Naive B cell (primary cell): ENCODE measurements at regions not wholly inside any gene's neighbourhood (a gene's known extent, or its start where the extent isn't known, plus 50 kb on each side); places are given as distances from the start of the nearest gene placed in this dataset.

Experiments
- ATAC-seq, 2 donors: fragments of 150-1000 bp; cut with Tn5 transposase; 2 replicates each; pipeline ENCODE4 v1.10.0; 2021; ENCODE audit warnings: low read depth in 2 of 2, mild to moderate bottlenecking in 2 of 2, moderate library complexity in 2 of 2
- DNase-seq: peaks from one replicate; pipeline ENCODE4 v3.0.0; 2022
- H3K27ac Mint-ChIP-seq, 6 donors: one replicate each; pipeline ENCODE4 v1.8.0; 2020 to 2022; ENCODE audit warnings: mild to moderate bottlenecking in 6 of 6, mixed read lengths in 6 of 6, moderate library complexity in 5 of 6, inconsistent platforms in 2 of 6
- H3K27me3 Mint-ChIP-seq, 3 donors: one replicate each; pipeline ENCODE4 v1.8.0; 2021 to 2022; ENCODE audit warnings: mixed read lengths in 3 of 3, mild to moderate bottlenecking in 1 of 3
- H3K36me3 Mint-ChIP-seq, 2 donors: one replicate each; pipeline ENCODE4 v1.8.0; 2020 to 2022; ENCODE audit warnings: mixed read lengths in 2 of 2, inconsistent platforms in 1 of 2, mild to moderate bottlenecking in 1 of 2
- H3K4me1 Mint-ChIP-seq, 3 donors: one replicate each; pipeline ENCODE4 v1.8.0; 2020 to 2022; ENCODE audit warnings: mixed read lengths in 3 of 3, inconsistent platforms in 1 of 3, mild to moderate bottlenecking in 1 of 3, moderate library complexity in 1 of 3
- H3K4me3 Mint-ChIP-seq, 8 donors: one replicate each; pipeline ENCODE4 v1.8.0; 2020 to 2022; ENCODE audit warnings: mild to moderate bottlenecking in 8 of 8, mixed read lengths in 8 of 8, moderate library complexity in 8 of 8, inconsistent platforms in 2 of 8
- H3K9me3 Mint-ChIP-seq, 7 donors: one replicate each; pipeline ENCODE4 v1.8.0; 2020 to 2022; ENCODE audit warnings: mixed read lengths in 7 of 7, mild to moderate bottlenecking in 5 of 7, inconsistent platforms in 2 of 7, moderate library complexity in 1 of 7

GRCh38 chr14:76927971-76928700 lies 100.4 kb downstream of the IRF2BPL start:
- H3K9me3 Mint-ChIP-seq: no peaks in the 10 kb centered on the region
- DNase-seq (no peak), ATAC-seq (no peak)
- H3K27ac Mint-ChIP-seq: peak overlapping the region in 1 of 6 donors; percentile 65
- peaks cover 8 to 22% (median 12%) of the 10 kb centered on the region in 3 donors for H3K27me3 Mint-ChIP-seq
- peaks cover 31 to 35% (median 32%) of the 10 kb centered on the region in 3 donors for H3K4me1 Mint-ChIP-seq
- H3K4me3 Mint-ChIP-seq: no peak overlapping the region
- no peaks in the 10 kb centered on the region for H3K36me3 Mint-ChIP-seq

- Mint-ChIP-seq H3K27me3 (peaks cover 23 to 26% (median 23%) of the 10 kb centered on the region in 3 donors), H3K4me3 (peak overlapping the region in 7 of 8 donors; percentile 27 to 81 (median 77)), H3K4me1 (peaks cover 32 to 37% (median 35%) of the 10 kb centered on the region in 3 donors), H3K9me3 (no peaks in the 10 kb centered on the region), H3K36me3 (no peaks in the 10 kb centered on the region), H3K27ac (peak overlapping the region; percentile 21 to 92 (median 77))
- ATAC-seq (peak; percentile 84 to 90), DNase-seq (peak; percentile 58)
These were observed 100.5 kb downstream of the LRRC74A start for GRCh38 chr14:76926521-76927251.

DNA sequence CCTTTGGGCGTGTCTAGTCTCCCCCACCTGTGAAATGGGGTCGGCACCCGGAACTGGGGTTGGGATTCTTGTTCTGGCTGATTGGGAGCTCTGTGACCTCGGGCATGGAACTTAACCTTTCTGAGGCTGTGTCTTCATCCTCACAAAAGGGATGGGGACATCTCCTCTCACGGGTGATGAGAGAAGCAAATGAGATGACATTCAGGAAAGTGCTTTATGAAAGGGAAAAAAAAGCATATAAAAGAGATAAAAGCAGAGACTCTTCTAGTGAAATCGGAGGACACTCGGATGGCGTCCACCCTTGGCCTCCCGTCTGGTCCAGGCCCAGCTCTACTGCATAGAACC lies 98.9 kb downstream of the LRRC74A start:
- ATAC-seq: no peak
- no peak overlapping the region for H3K4me3 Mint-ChIP-seq

DNA sequence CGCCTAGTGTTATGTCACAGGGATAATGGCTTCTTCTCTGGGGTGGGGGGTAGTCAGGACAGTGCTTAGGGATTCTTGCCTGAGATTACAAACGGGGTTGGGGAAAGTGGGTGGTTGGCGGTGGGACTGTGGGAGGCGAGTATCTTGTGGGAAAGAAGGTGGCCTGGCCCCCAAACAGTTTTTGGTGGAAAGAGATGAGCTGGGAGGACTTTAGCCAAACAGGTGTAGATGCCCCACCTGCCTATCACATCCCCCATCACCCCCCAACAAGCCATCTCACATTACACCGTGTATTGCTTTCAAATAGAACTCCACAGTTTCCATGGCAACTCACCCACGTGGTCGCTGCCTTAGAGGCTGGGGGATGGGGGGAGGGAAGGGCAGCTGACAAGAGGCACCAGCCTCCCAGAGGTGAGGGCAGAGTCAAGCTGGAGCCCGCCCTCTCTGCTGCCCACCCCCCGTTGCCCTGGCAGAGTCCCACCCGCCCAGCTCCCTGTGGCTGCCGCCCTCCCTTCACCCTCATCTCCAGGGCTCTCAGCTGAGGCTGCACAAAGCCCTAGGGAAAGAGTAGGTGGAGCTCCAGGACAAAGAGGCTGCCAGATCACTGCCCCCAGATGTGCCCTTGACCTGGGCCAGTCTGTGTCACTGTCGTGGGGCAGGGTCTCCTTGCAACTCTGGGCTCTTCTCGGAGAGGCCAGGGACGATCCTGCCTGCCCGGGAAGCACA lies 98.3 kb downstream of the LRRC74A start:
- peak overlapping the region in 5 of 6 donors; percentile 56 to 86 (median 84) for H3K27ac Mint-ChIP-seq
- ATAC-seq (peak; percentile 14 to 41), DNase-seq (no peak)
- H3K4me1 Mint-ChIP-seq: peaks cover 32 to 40% (median 39%) of the 10 kb centered on the region in 3 donors
- H3K27me3 Mint-ChIP-seq: peaks cover 33 to 47% (median 43%) of the 10 kb centered on the region in 3 donors
- H3K4me3 Mint-ChIP-seq: peak overlapping the region in 1 of 8 donors; percentile 52
- H3K9me3 Mint-ChIP-seq: no peaks in the 10 kb centered on the region
- H3K36me3 Mint-ChIP-seq: no peaks in the 10 kb centered on the region

More for the DNA sequence above, 98.9 kb downstream of the LRRC74A start:
- no peak for DNase-seq
- H3K9me3 Mint-ChIP-seq: no peaks in the 10 kb centered on the region
- peaks cover 34 to 41% (median 39%) of the 10 kb centered on the region in 3 donors for H3K27me3 Mint-ChIP-seq
- peak overlapping the region in 3 of 6 donors; percentile 59 to 86 (median 84) for H3K27ac Mint-ChIP-seq
- H3K36me3 Mint-ChIP-seq: no peaks in the 10 kb centered on the region
- H3K4me1 Mint-ChIP-seq: peaks cover 35 to 40% (median 40%) of the 10 kb centered on the region in 3 donors

- Mint-ChIP-seq H3K4me3 (no peak overlapping the region), H3K4me1 (peaks cover 38 to 39% (median 38%) of the 10 kb centered on the region in 3 donors), H3K9me3 (no peaks in the 10 kb centered on the region), H3K27me3 (peaks cover 33 to 52% (median 43%) of the 10 kb centered on the region in 3 donors), H3K36me3 (no peaks in the 10 kb centered on the region), H3K27ac (peak overlapping the region in 3 of 6 donors; percentile 32 to 86 (median 85))
- no peak for DNase-seq
- no peak for ATAC-seq
These were observed 97.5 kb downstream of the LRRC74A start for GRCh38 chr14:76923431-76924370.

DNA sequence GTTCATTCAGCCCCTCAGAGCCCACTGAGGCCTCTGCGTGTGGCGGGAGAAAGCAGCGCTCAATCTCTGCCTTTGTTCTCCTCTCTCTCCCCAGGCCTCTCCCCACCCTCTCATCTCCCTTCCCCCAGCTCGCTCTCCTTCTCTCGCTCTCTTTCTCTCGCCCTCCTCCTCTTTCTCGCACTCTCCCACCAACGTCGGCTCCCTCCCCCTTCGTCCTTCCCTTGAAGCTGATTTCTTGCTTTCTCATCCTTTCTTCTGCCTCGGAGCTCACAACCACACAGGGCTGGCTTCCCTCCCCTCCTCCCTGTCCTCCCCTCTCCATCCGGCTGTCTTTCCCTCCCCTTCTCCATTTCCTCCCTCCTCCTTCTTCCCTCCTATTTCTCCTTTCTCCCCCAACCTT lies 96.4 kb downstream of the LRRC74A start:
- no peaks in the 10 kb centered on the region for H3K36me3 Mint-ChIP-seq
- H3K27ac Mint-ChIP-seq: peak overlapping the region in 2 of 6 donors; percentile 14 to 31
- ATAC-seq: no peak
- H3K4me1 Mint-ChIP-seq: peaks cover 41 to 48% (median 48%) of the 10 kb centered on the region in 3 donors
- no peaks in the 10 kb centered on the region for H3K9me3 Mint-ChIP-seq
- H3K27me3 Mint-ChIP-seq: peaks cover 33 to 63% (median 43%) of the 10 kb centered on the region in 3 donors
- no peak for DNase-seq
- no peak overlapping the region for H3K4me3 Mint-ChIP-seq

GRCh38 chr14:76922092-76922491 lies 95.9 kb downstream of the LRRC74A start:
- no peak overlapping the region for H3K4me3 Mint-ChIP-seq
- H3K36me3 Mint-ChIP-seq: no peaks in the 10 kb centered on the region
- no peaks in the 10 kb centered on the region for H3K9me3 Mint-ChIP-seq
- H3K27me3 Mint-ChIP-seq: peaks cover 30 to 64% (median 43%) of the 10 kb centered on the region in 3 donors
- ATAC-seq (no peak), DNase-seq (no peak)
- peaks cover 37 to 49% (median 45%) of the 10 kb centered on the region in 3 donors for H3K4me1 Mint-ChIP-seq
- H3K27ac Mint-ChIP-seq: peak overlapping the region in 2 of 6 donors; percentile 31 to 88

DNA sequence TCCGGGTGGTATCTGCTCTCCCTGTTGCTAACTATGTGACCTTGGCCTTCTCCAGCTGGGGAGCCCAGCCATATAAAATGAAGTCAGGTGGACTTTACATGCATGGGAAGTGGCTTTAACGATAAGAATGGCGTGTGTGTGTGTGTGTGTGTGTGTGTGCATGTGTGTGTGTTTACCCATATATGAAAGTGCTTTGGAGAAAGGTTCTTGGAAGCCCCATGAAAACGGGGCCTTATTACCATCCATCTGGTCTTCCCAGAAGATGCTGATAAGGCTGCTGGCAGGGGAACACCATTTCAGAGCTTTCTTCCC lies 94.8 kb downstream of the LRRC74A start:
- DNase-seq (no peak), ATAC-seq (no peak)
- Mint-ChIP-seq H3K27ac (peak overlapping the region in 2 of 6 donors; percentile 6 to 90), H3K36me3 (no peaks in the 10 kb centered on the region), H3K4me1 (peaks cover 28 to 38% (median 35%) of the 10 kb centered on the region in 3 donors), H3K27me3 (peaks cover 25 to 64% (median 43%) of the 10 kb centered on the region in 3 donors), H3K9me3 (no peaks in the 10 kb centered on the region), H3K4me3 (peak overlapping the region in 1 of 8 donors; percentile 41)

DNA sequence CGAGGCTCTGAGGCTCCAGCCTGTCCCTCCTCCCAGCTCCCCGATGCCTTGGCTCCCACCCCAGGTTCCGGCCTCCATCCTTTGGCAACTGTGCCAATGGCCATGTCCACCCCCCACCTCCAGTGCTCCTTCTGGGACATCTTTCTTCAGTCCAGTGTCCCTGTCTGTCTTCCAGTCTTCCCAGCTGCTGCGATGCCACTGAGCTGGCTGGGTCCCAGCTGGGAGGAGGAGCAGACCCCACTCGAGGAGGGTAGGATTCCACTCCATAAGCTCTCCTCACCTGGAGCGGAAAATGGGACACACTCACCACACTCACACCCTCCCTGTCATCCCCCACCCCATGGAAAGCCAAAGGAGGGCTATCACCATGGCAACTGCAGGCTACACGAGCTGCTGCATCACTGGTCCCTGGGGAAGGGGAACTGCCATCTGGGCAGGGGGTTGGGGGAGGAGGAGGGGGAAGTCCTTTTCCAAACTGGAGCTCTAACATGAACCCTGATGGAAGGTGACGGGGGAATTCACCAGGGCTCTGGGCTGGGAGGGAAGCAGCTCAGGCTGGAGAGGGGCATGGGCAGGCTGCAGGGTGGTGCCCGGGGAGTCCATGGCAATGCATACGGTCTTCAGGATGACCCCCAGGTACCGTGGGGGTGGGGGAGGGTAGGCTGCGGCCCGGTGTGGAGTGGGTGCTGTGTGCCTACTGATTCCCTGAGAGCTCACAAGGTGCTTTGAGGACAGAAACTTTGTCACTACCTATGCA lies 94.3 kb downstream of the LRRC74A start:
- peaks cover 28 to 33% (median 30%) of the 10 kb centered on the region in 3 donors for H3K4me1 Mint-ChIP-seq
- H3K9me3 Mint-ChIP-seq: no peaks in the 10 kb centered on the region
- ATAC-seq: no peak
- DNase-seq: no peak
- H3K36me3 Mint-ChIP-seq: no peaks in the 10 kb centered on the region
- H3K27me3 Mint-ChIP-seq: peaks cover 25 to 64% (median 43%) of the 10 kb centered on the region in 3 donors
- H3K4me3 Mint-ChIP-seq: peak overlapping the region in 3 of 8 donors; percentile 39 to 65 (median 47)
- peak overlapping the region in 5 of 6 donors; percentile 65 to 90 (median 76) for H3K27ac Mint-ChIP-seq

DNA sequence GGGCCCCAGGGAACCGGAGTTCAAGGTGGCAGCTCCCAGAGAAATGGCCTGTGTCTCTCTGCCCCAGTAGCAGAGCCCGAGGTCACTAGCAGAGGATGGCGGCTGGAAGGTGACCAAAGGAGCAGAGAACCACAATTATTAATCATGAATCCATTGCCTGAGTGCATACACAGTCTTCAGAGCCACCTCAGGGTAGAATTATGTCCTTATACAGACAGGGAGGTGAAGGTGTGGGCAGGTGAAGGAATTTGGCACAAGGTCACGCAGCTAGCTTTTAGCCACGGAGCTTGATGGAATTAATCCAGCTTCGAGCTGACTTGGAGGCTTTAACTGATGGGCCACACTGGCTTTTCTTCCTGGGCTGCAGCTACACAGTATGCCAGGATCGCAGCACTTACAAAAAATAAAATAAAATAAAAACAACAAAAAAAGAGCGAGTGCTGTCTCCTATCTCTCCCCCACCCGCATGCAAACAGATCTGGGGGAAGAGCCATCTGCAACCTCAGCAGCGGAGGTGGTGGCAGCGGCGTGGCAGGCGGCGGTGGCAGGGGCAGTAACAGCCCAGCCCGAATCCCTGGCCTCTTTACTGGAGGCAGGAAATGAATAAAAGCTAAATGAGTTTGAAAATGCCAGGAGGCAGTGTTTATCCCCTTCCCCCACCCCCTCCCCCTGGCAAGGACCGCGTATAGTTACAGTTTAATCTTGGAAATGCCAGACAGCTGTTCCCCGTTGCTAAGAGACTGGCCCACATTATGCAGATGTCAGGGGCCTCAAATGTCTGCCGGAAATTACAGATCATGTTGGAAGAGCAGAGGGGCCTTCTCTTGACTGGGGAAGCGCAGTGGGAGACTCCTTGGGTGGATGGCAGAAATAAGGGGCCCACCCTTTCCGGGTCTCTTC lies 93.5 kb downstream of the LRRC74A start:
- H3K36me3 Mint-ChIP-seq: no peaks in the 10 kb centered on the region
- peaks cover 20 to 64% (median 43%) of the 10 kb centered on the region in 3 donors for H3K27me3 Mint-ChIP-seq
- peak; percentile 50 to 70 for ATAC-seq
- peak overlapping the region in 5 of 8 donors; percentile 30 to 62 (median 47) for H3K4me3 Mint-ChIP-seq
- H3K4me1 Mint-ChIP-seq: peaks cover 28 to 31% (median 30%) of the 10 kb centered on the region in 3 donors
- no peaks in the 10 kb centered on the region for H3K9me3 Mint-ChIP-seq
- DNase-seq: peak; percentile 11
- H3K27ac Mint-ChIP-seq: peak overlapping the region in 5 of 6 donors; percentile 41 to 84 (median 66)
